Panc1 (cell line): ENCODE measurements at regions not wholly inside any gene's neighbourhood (a gene's known extent, or its start where the extent isn't known, plus 50 kb on each side); places are given as distances from the start of the nearest gene placed in this dataset.

ENCODE experiments used
- ATAC-seq: fragments of 200-7000 bp; cut with Tn5 transposase; 2 replicates; pipeline ENCODE4 v1.9.1; 2020; ENCODE audit warnings: mild to moderate bottlenecking, moderate library complexity
- BruUV-seq: library from RNA; stranded (reverse); fragments of 400-500 nt; replicated peaks from 2 replicates; lab custom pipeline; 2021; lab: Mats Ljungman, UMichigan
- CTCF ChIA-PET: fragments of 300-600 bp; sonication (Branson Sonifier 250); formaldehyde crosslinking; loops from one replicate; lab custom pipeline; 2022; ENCODE audit warnings: antibody characterized with exemption; lab: Charles Lee
- POLR2A ChIA-PET: fragments of 300-600 bp; sonication (Branson Sonifier 250); formaldehyde crosslinking; loops from one replicate; lab custom pipeline; 2022; ENCODE audit warnings: antibody characterized with exemption; lab: Charles Lee
- DNase-seq: peaks from one replicate; pipeline ENCODE4 v3.0.0-alpha.2; 2010; ENCODE audit warnings: low read depth, low spot score
- H3K27ac ChIP-seq: 2 replicates; pipeline ENCODE4 v1.5.1; 2011; ENCODE audit warnings: mild to moderate bottlenecking, low read length, inconsistent platforms
- H3K27me3 ChIP-seq: fragments of 200-500 bp; sonication (Bioruptor generic); 2 replicates; pipeline ENCODE4 v1.6.0; 2014; ENCODE audit warnings: low read length, inconsistent platforms; ENCODE audit not compliant: control insufficient read depth, insufficient read depth
- H3K36me3 ChIP-seq: fragments of 200-500 bp; sonication (Bioruptor generic); 2 replicates; pipeline ENCODE4 v1.5.1; 2014; ENCODE audit warnings: inconsistent platforms, mild to moderate bottlenecking, low read length, moderate library complexity; ENCODE audit not compliant: control insufficient read depth, insufficient read depth
- H3K4me1 ChIP-seq: 2 replicates; pipeline ENCODE4 v1.5.1; 2011; ENCODE audit warnings: inconsistent platforms, mild to moderate bottlenecking, low read length, moderate library complexity; ENCODE audit not compliant: control insufficient read depth, insufficient read depth
- H3K4me3 ChIP-seq, 2 experiments: 2 replicates each; pipeline ENCODE4 v1.5.1; 2011 to 2012; ENCODE audit warnings: low read depth in 2 of 2, low read length in 2 of 2, mild to moderate bottlenecking in 2 of 2, inconsistent platforms in 1 of 2, moderate library complexity in 1 of 2
- H3K9me3 ChIP-seq: fragments of 200-500 bp; sonication (Bioruptor generic); 2 replicates; pipeline ENCODE4 v1.5.1; 2014; ENCODE audit warnings: low read depth, mild to moderate bottlenecking, inconsistent platforms, low read length, moderate library complexity; ENCODE audit not compliant: control insufficient read depth, insufficient read depth
- CTCF ChIP-seq: fragments of 450-650 bp; IDR thresholded peaks from 2 replicates; pipeline ENCODE4 v1.5.1; 2017; ENCODE audit warnings: mild to moderate bottlenecking
- POLR2AphosphoS5 ChIP-seq: IDR thresholded peaks from 2 replicates; pipeline ENCODE4 v1.6.1; 2012; ENCODE audit warnings: mild to moderate bottlenecking, low read depth, low read length, moderate library complexity
- SIN3A ChIP-seq: IDR thresholded peaks from 2 replicates; pipeline ENCODE4 v1.6.1; 2012; ENCODE audit warnings: low read depth, mild to moderate bottlenecking, low read length, moderate library complexity, borderline replicate concordance; ENCODE audit not compliant: insufficient read depth
- TCF7L2 ChIP-seq: IDR thresholded peaks from 2 replicates; pipeline ENCODE4 v1.6.1; 2011; ENCODE audit warnings: mild to moderate bottlenecking, low read depth, low read length, inconsistent platforms
- in situ Hi-C: cut with HindIII; loops from 2 replicates; pipeline ENCODE4 v1.10.0; 2016; ENCODE audit warnings: low sequenced_read_pairs, low pct_unique_long_range_greater_than_20kb
- intact Hi-C: fragments of 100-400 bp; cut with micrococcal nuclease; formaldehyde crosslinking; loops from one replicate; pipeline ENCODE4 v1.10.0; 2022; ENCODE audit not compliant: unreplicated experiment
- TF ChIP-seq, protein P1 (sequence below), 2 experiments: IDR thresholded peaks; 2 replicates each; pipeline ENCODE4 v1.6.1; 2011 to 2012; ENCODE audit warnings: low read depth in 2 of 2, control low read depth in 1 of 2, low read length in 1 of 2, mild to moderate bottlenecking in 1 of 2, moderate library complexity in 1 of 2; ENCODE audit not compliant: insufficient read depth in 1 of 2

GRCh38 chr9:106728860-106729259 is 134.1 kb upstream of the ZNF462 start:
- no TSS peak for BruUV-seq
- no peaks in the 10 kb centered on the region for H3K27me3 ChIP-seq
- ATAC-seq, result no peak
- intact Hi-C loops (no loop called here), in situ Hi-C loops (no loop called here)
- no peaks in the 10 kb centered on the region for H3K9me3 ChIP-seq
- no peak for DNase-seq
- no peaks in the 10 kb centered on the region for H3K4me1 ChIP-seq
- no peak overlapping the region for H3K4me3 ChIP-seq
- no peaks in the 10 kb centered on the region for H3K36me3 ChIP-seq
- ChIA-PET CTCF (no interaction called here), POLR2A (no interaction called here)
- TF ChIP-seq TCF7L2, result no peak
- TF ChIP-seq, protein P1, sequence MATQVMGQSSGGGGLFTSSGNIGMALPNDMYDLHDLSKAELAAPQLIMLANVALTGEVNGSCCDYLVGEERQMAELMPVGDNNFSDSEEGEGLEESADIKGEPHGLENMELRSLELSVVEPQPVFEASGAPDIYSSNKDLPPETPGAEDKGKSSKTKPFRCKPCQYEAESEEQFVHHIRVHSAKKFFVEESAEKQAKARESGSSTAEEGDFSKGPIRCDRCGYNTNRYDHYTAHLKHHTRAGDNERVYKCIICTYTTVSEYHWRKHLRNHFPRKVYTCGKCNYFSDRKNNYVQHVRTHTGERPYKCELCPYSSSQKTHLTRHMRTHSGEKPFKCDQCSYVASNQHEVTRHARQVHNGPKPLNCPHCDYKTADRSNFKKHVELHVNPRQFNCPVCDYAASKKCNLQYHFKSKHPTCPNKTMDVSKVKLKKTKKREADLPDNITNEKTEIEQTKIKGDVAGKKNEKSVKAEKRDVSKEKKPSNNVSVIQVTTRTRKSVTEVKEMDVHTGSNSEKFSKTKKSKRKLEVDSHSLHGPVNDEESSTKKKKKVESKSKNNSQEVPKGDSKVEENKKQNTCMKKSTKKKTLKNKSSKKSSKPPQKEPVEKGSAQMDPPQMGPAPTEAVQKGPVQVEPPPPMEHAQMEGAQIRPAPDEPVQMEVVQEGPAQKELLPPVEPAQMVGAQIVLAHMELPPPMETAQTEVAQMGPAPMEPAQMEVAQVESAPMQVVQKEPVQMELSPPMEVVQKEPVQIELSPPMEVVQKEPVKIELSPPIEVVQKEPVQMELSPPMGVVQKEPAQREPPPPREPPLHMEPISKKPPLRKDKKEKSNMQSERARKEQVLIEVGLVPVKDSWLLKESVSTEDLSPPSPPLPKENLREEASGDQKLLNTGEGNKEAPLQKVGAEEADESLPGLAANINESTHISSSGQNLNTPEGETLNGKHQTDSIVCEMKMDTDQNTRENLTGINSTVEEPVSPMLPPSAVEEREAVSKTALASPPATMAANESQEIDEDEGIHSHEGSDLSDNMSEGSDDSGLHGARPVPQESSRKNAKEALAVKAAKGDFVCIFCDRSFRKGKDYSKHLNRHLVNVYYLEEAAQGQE (IDR thresholded peaks at IDR 0.05; ENCODE audit: insufficient read depth in 1 of 2, low read depth in 2 of 2, low read length in 1 of 2), result no peak
- no peak for TF ChIP-seq SIN3A
- no peak for TF ChIP-seq POLR2AphosphoS5
- no peak for TF ChIP-seq CTCF
- H3K27ac ChIP-seq, result no peak overlapping the region

DNA sequence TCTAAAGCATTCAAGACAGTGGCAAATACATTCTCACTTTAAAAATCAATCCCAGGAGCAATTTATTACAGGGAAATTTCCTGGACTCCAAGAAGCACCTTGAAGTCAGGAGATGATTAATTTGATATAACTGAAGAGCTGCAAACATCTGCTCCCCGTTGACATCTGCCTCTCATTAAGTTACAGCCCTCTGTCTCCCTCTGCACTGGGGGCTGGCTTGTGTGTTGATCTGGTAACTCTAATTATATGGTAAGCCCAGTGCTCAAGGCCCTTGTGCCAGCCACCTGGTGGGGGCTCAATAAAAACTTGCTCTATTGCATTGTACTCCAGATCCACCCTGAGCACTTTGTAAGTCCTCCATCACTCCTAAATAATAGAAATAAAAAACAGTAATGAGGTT is 131.1 kb upstream of the ZNF462 start:
- no peak overlapping the region for H3K27ac ChIP-seq
- ChIA-PET CTCF (no interaction called here), POLR2A (no interaction called here)
- no peak overlapping the region for H3K4me3 ChIP-seq
- in situ Hi-C loops, result no loop called here
- intact Hi-C loops, result no loop called here
- TF ChIP-seq POLR2AphosphoS5 (no peak), TCF7L2 (no peak), SIN3A (no peak), CTCF (no peak)
- TF ChIP-seq, protein P1 (IDR thresholded peaks at IDR 0.05; ENCODE audit: insufficient read depth in 1 of 2, low read depth in 2 of 2, low read length in 1 of 2), result no peak
- no peaks in the 10 kb centered on the region for H3K27me3 ChIP-seq
- no peaks in the 10 kb centered on the region for H3K4me1 ChIP-seq
- no peaks in the 10 kb centered on the region for H3K36me3 ChIP-seq
- no peaks in the 10 kb centered on the region for H3K9me3 ChIP-seq
- ATAC-seq (no peak), DNase-seq (no peak)
- no TSS peak for BruUV-seq
